OCI-LY7 (cell line): ENCODE measurements at regions not wholly inside any gene's neighbourhood (a gene's known extent, or its start where the extent isn't known, plus 50 kb on each side); places are given as distances from the start of the nearest gene placed in this dataset.

Experiments used
- BruUV-seq: library from RNA; stranded (reverse); fragments of 400-500 nt; replicated peaks from 2 replicates; lab custom pipeline; 2021; lab: Mats Ljungman, UMichigan
- CTCF ChIA-PET: fragments of 300-600 bp; sonication (Branson Sonifier 250); formaldehyde crosslinking; loops from one replicate; lab custom pipeline; 2022; ENCODE audit warnings: antibody characterized with exemption; ENCODE audit not compliant: unreplicated experiment; lab: Charles Lee
- POLR2A ChIA-PET: fragments of 300-600 bp; sonication (Branson Sonifier 250); formaldehyde crosslinking; loops from one replicate; lab custom pipeline; 2022; ENCODE audit warnings: antibody characterized with exemption; lab: Charles Lee
- DNase-seq: peaks from one replicate; pipeline ENCODE4 v3.0.0-alpha.2; 2015; ENCODE audit warnings: low spot score
- H2AFZ ChIP-seq: fragments of 200-600 bp; sonication (generic), shearing (Covaris generic); 2 replicates; pipeline ENCODE4 v1.6.1; 2014; ENCODE audit warnings: mild to moderate bottlenecking, antibody characterized with exemption, low read length, moderate library complexity
- H3K27ac ChIP-seq: fragments of 200-600 bp; sonication (generic); 2 replicates; pipeline ENCODE4 v1.5.1; 2014; ENCODE audit warnings: mixed run types, low read depth, mild to moderate bottlenecking, moderate library complexity, low read length, inconsistent platforms; ENCODE audit not compliant: poor library complexity, severe bottlenecking
- H3K36me3 ChIP-seq: fragments of 200-600 bp; sonication (generic); 2 replicates; pipeline ENCODE4 v1.6.1; 2014; ENCODE audit warnings: mild to moderate bottlenecking, antibody characterized with exemption, low read length, moderate library complexity, mixed read lengths; ENCODE audit not compliant: insufficient read depth
- H3K4me1 ChIP-seq: fragments of 200-600 bp; sonication (generic); 2 replicates; pipeline ENCODE4 v1.5.1; 2014; ENCODE audit warnings: mild to moderate bottlenecking, low read length; ENCODE audit not compliant: insufficient read depth, poor library complexity, severe bottlenecking
- H3K4me2 ChIP-seq: fragments of 200-600 bp; sonication (generic); 2 replicates; pipeline ENCODE4 v1.6.1; 2014; ENCODE audit warnings: mild to moderate bottlenecking, low read length
- H3K4me3 ChIP-seq: fragments of 200-600 bp; sonication (generic); 2 replicates; pipeline ENCODE4 v1.5.1; 2014; ENCODE audit warnings: mild to moderate bottlenecking, low read depth, low read length; ENCODE audit not compliant: poor library complexity, severe bottlenecking
- H3K79me2 ChIP-seq: fragments of 200-600 bp; sonication (generic); 2 replicates; pipeline ENCODE4 v1.6.1; 2016; ENCODE audit warnings: low read depth, mild to moderate bottlenecking, low read length, moderate library complexity, mixed read lengths; ENCODE audit not compliant: insufficient read depth
- H3K9me2 ChIP-seq: fragments of 200-600 bp; sonication (generic); 2 replicates; pipeline ENCODE4 v1.6.1; 2016; ENCODE audit warnings: mild to moderate bottlenecking, low read length, mixed read lengths; ENCODE audit not compliant: insufficient read depth
- H3K9me3 ChIP-seq: fragments of 200-600 bp; sonication (generic); 2 replicates; pipeline ENCODE4 v1.6.1; 2014; ENCODE audit warnings: mild to moderate bottlenecking, mixed run types, low read length, mixed read lengths
- H4K20me1 ChIP-seq: fragments of 200-600 bp; sonication (generic); 2 replicates; pipeline ENCODE4 v1.6.1; 2014; ENCODE audit warnings: mild to moderate bottlenecking, antibody characterized with exemption, low read length, moderate library complexity, mixed read lengths; ENCODE audit not compliant: insufficient read depth
- CTCF ChIP-seq: fragments of 200-600 bp; sonication (generic); conservative IDR thresholded peaks from 2 replicates; pipeline ENCODE4 v1.5.1; 2014; ENCODE audit warnings: mild to moderate bottlenecking, antibody characterized with exemption, low read length, moderate library complexity, mixed read lengths
- EZH2phosphoT487 ChIP-seq: fragments of 200-600 bp; sonication (generic); IDR thresholded peaks from 2 replicates; pipeline ENCODE4 v1.6.1; 2018; ENCODE audit warnings: low read depth, borderline replicate concordance, mild to moderate bottlenecking, mixed run types, antibody characterized with exemption, low read length, moderate library complexity, mixed read lengths
- intact Hi-C: fragments of 100-400 bp; cut with micrococcal nuclease; formaldehyde crosslinking; loops from one replicate; pipeline ENCODE4 v1.10.0; 2022; ENCODE audit not compliant: unreplicated experiment

DNA sequence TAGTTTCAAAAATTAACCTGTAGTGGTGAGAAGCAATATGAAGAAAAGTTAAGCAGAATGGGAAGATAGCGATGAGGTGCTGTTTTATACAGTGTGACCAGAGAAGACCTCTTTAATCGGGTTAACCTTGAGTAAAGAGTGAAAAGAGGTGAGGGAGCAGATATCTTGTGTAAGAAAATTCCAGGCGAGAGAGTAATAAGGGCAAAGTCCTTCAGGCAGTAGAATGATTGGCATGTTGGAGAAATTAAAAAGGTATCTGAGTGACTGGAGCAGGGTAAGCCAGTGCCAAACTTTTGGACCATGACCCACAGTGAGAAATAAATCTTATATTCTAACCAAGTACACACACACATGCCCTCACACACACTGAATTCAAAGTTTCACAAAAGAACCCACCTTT is 374.7 kb upstream of the LARGE1 start:
- H3K9me2 ChIP-seq, result no peaks in the 10 kb centered on the region
- H3K9me3 ChIP-seq, result no peaks in the 10 kb centered on the region
- DNase-seq, result no peak
- POLR2A ChIA-PET, result no interaction called here
- no TSS peak for BruUV-seq
- TF ChIP-seq CTCF, result no peak
- no peak for TF ChIP-seq EZH2phosphoT487
- H3K79me2 ChIP-seq, result no peaks in the 10 kb centered on the region
- intact Hi-C loops, result no loop called here
- no peaks in the 10 kb centered on the region for H4K20me1 ChIP-seq
- H3K4me3 ChIP-seq, result no peak overlapping the region
- CTCF ChIA-PET, result no interaction called here
- no peak overlapping the region for H2AFZ ChIP-seq
- H3K36me3 ChIP-seq, result no peaks in the 10 kb centered on the region
- H3K4me2 ChIP-seq, result no peak overlapping the region
- no peak overlapping the region for H3K27ac ChIP-seq
- H3K4me1 ChIP-seq, result no peaks in the 10 kb centered on the region

DNA sequence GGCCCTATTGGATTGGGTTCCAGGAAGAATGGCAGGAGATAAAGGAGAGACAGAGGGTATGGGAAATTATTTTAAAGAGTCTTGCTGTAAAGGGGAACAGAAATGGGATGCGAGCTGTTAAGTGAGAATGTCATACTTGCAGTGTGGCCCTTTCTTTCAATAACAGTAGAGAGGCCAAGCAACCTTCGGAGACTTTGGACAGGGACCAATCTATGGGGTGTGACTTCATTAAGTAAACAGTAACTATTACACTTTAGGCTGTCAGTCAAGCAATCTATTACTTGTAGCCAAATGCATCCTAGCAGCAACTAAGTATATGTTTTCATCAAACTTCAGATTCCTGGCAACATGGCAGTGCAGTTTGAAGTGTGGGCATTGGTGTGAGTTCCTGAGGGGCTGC is 376.2 kb upstream of the LARGE1 start:
- no peaks in the 10 kb centered on the region for H4K20me1 ChIP-seq
- no peaks in the 10 kb centered on the region for H3K79me2 ChIP-seq
- no peaks in the 10 kb centered on the region for H3K36me3 ChIP-seq
- H3K9me3 ChIP-seq, result no peaks in the 10 kb centered on the region
- ChIA-PET POLR2A (no interaction called here), CTCF (no interaction called here)
- no peak overlapping the region for H2AFZ ChIP-seq
- no peak overlapping the region for H3K4me2 ChIP-seq
- BruUV-seq, result no TSS peak
- no peaks in the 10 kb centered on the region for H3K9me2 ChIP-seq
- TF ChIP-seq CTCF (no peak), EZH2phosphoT487 (no peak)
- no peaks in the 10 kb centered on the region for H3K4me1 ChIP-seq
- intact Hi-C loops, result no loop called here
- DNase-seq, result no peak
- H3K4me3 ChIP-seq, result no peak overlapping the region
- H3K27ac ChIP-seq, result no peak overlapping the region

GRCh38 chr22:34297536-34298120 is 377.4 kb upstream of the LARGE1 start:
- H3K4me1 ChIP-seq, result no peaks in the 10 kb centered on the region
- H3K79me2 ChIP-seq, result no peaks in the 10 kb centered on the region
- no TSS peak for BruUV-seq
- H2AFZ ChIP-seq, result no peak overlapping the region
- POLR2A ChIA-PET, result no interaction called here
- no peak for DNase-seq
- no peaks in the 10 kb centered on the region for H3K9me2 ChIP-seq
- H3K27ac ChIP-seq, result no peak overlapping the region
- no peaks in the 10 kb centered on the region for H3K9me3 ChIP-seq
- no peak overlapping the region for H3K4me2 ChIP-seq
- TF ChIP-seq CTCF (no peak), EZH2phosphoT487 (no peak)
- no peak overlapping the region for H3K4me3 ChIP-seq
- intact Hi-C loops, result no loop called here
- CTCF ChIA-PET, result no interaction called here
- H4K20me1 ChIP-seq, result no peaks in the 10 kb centered on the region
- no peaks in the 10 kb centered on the region for H3K36me3 ChIP-seq
